ENCODE measurements at regions not wholly inside any gene's neighbourhood (a gene's known extent, or its start where the extent isn't known, plus 50 kb on each side); places are given as distances from the start of the nearest gene placed in this dataset.
"Not testable (repeated sequence)": the region's sequence is repeated elsewhere in the genome, so short reads cannot be mapped to it uniquely, and the experiment has no call there.

GRCh38 chrX:140633105-140633504 lies 76.5 kb upstream of the LINC00632 start:
- not testable (repeated sequence) for DNase-seq (ENCODE audit: low spot score)

- no peak for DNase-seq (ENCODE audit: low spot score)
These were observed 101.4 kb upstream of the LINC00632 start for GRCh38 chrX:140608111-140608510.

GRCh38 chrX:140602140-140602539 lies 97.3 kb upstream of the SOX3 start:
- no peak for DNase-seq (ENCODE audit: low spot score)

DNA sequence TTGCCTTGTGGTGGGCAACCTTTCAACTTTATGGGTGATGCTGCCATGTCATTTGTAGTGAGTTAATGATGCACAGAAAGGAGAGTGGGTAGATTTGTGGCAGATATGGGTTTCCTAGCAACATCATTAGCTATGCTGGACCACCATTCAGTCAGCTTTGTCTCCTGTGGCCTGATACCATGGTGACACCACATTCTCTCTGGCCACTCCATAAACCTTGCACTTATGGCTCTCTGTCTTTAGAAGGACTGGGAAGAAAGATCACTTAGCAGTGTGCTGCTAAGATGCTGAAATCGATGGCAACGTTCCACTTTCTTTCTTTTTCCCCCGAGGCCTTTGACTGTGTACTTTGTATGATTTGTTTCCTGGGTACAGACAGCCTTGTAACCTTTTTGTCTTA lies 95.0 kb upstream of the SOX3 start:
- DNase-seq (ENCODE audit: low spot score) = no peak

DNA sequence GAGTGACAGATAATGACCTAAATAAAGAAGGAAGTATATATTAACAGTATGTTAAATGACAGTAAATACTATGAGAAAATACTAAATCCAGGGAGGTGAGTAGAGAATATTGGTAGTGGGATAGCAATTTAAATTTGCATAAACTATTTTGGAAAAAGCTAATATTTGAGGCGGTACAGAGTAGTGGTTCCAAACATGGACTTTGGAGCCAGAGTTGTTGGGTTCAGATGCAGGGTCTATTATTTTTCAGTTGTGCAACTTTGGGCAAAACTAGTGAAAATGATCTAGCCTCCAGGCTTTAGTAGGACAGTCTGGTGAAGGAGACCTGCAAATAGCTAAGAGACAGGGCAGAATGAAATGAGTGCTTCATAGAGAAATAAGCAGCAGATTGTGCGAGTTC lies 84.8 kb upstream of the SOX3 start:
- no peak for DNase-seq (ENCODE audit: low spot score)

GRCh38 chrX:140586951-140587350 lies 82.1 kb upstream of the SOX3 start:
- no peak for DNase-seq (ENCODE audit: low spot score)

DNA sequence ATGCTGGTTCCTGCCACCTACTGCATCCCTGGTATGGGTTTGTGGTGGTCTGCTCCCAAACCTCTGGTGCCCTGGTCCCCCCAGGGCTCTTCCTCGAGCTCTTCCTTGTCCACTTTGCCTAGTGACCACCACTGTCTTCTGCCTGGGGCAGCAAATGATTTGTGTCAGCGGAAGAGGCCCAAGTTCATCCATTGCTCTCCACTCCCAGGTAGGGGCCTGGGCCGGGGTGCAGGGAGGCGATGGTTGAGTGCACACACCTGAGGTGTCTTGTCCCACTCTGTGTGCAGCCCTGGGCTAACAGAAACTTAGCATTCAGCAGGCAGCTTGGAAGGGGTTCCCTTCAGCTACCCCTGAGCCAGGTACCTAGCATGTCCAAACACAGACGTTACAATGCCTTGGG lies 75.6 kb upstream of the SOX3 start:
- DNase-seq (ENCODE audit: low spot score) = no peak

- peak; percentile 13 for DNase-seq (ENCODE audit: low spot score)
These were observed 67.9 kb upstream of the SOX3 start for GRCh38 chrX:140572724-140573123.

DNA sequence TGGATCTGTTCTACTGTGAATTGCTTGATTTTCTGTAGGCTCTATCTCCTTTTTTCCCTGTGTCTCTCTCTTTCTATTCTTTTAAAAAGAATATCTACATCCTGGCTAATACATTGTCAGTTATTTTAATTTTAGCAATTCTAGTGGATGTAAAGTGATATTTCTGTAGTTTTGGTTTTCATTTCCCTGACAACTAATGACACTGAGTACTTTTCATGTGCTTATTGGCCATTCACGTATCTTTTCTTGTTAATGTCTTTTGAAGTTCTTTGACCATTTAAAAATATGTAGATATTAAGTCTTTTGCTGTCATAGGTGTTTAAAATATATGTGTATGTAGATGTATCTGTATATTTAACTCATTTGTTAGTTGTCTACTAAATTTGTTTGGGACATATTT lies 59.0 kb upstream of the SOX3 start:
- no peak for DNase-seq (ENCODE audit: low spot score)
